Suprapubic skin (tissue), 3 donors: ENCODE measurements at regions not wholly inside any gene's neighbourhood (a gene's known extent, or its start where the extent isn't known, plus 50 kb on each side); places are given as distances from the start of the nearest gene placed in this dataset.

Experiments
- CTCF ChIP-seq, 2 donors: fragments of 200-600 bp in 1 of 2; fragments of 450-650 bp in 1 of 2; sonication (generic) in 1 of 2; IDR thresholded peaks; one replicate each; pipeline ENCODE4 v1.5.1; 2016 to 2019; ENCODE audit warnings: antibody characterized with exemption in 2 of 2, mild to moderate bottlenecking in 1 of 2, moderate library complexity in 1 of 2
- EP300 ChIP-seq: sonication (generic); formaldehyde crosslinking; IDR thresholded peaks from one replicate; pipeline ENCODE4 v1.6.1; 2017; ENCODE audit warnings: antibody characterized with exemption
- POLR2A ChIP-seq, 2 donors: fragments of 450-650 bp; IDR thresholded peaks; one replicate each; pipeline ENCODE4 v1.6.1; 2017; ENCODE audit warnings: antibody characterized with exemption in 2 of 2, mild to moderate bottlenecking in 2 of 2, moderate library complexity in 2 of 2

DNA sequence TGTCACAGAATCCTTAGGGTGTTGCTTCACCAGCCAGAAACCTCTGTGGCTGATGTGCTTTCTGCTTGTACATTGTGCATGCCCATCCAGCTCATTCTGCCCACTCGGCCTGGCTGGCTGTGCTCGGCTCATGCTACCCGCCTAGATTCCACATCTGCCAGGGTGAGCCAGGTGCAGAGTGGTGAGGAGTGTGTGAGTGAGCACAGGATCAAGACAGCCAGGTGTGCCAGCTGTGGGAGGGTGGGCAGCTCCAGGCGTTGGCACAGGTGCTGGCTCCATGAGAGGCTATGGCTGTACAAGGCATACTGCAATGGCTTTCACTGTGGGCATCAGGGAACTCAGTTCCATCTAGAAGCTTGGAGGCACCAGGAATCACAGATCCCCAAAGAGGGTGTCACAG is 1321.8 kb upstream of the CRIM1 start:
- no peak for TF ChIP-seq CTCF (IDR thresholded peaks at IDR 0.05)
- TF ChIP-seq EP300: no peak
- TF ChIP-seq POLR2A (IDR thresholded peaks at IDR 0.05): no peak
